ENCODE measurements at regions not wholly inside any gene's neighbourhood (a gene's known extent, or its start where the extent isn't known, plus 50 kb on each side); places are given as distances from the start of the nearest gene placed in this dataset.

DNA sequence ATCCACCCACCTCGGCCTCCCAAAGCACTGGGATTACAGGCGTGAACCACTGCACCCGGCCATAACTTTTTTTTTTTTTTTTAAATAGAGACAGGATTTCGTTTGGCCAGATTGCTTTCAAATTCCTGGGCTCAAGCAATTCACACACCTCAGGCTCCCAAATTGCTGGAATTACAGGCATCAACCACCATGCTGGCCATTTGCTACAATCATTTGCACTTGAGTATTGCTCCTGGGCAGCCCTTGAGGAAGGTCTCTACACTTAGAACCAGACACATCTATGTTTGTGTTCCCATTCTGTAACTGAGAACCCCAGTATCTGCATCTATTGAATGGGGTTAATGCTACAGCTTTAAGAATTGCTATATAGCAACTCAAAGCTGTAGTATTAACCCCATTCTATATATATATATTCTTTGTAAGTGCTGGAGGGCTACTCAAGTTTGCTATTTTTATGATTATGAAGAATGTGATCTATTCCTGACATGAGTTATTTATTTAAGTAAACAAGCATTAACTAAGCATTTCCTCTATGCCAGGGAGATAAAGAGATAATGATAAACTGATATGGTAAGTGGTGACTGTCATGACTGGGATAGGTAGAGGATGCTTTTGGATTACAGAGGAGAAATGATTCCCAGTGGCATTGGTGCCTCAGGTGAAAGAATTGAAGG, 496.5 kb upstream of the TNC start:
- no peak overlapping the region for H3K27ac Mint-ChIP-seq
- H3K9me3 Mint-ChIP-seq = peaks cover 4 to 6% of the 10 kb centered on the region in 2 donors
- no peak for TF ChIP-seq CTCF (IDR thresholded peaks at IDR 0.05)
- WGBS (ENCODE audit: insufficient coverage) = 82% methylated on average over 4 of the region's 4 CpGs
- Histone ChIP-seq H3K27me3 (ENCODE audit: control insufficient read depth, insufficient read depth, low read length) (no peaks in the 10 kb centered on the region), H3K36me3 (ENCODE audit: control insufficient read depth, insufficient read depth, low read length) (no peaks in the 10 kb centered on the region), H3K4me3 (ENCODE audit: low read length) (no peak overlapping the region), H3K4me1 (ENCODE audit: control insufficient read depth, insufficient read depth, low read length) (no peaks in the 10 kb centered on the region), H3K27ac (ENCODE audit: low read length) (no peak overlapping the region), H3K9me3 (ENCODE audit: control insufficient read depth, insufficient read depth, low read length) (no peaks in the 10 kb centered on the region)
- no peaks in the 10 kb centered on the region for H3K36me3 Mint-ChIP-seq
- ATAC-seq (no peak), DNase-seq (no peak)
- no peaks in the 10 kb centered on the region for H3K4me1 Mint-ChIP-seq
- intact Hi-C loops (cut with micrococcal nuclease) = no loop called here
- no peaks in the 10 kb centered on the region for H3K27me3 Mint-ChIP-seq (ENCODE audit: low read depth in 2 of 2)
- no peak overlapping the region for H3K4me3 Mint-ChIP-seq

GRCh38 chr9:115615000-115615401, 497.0 kb upstream of the TNC start:
- no peak for DNase-seq
- Histone ChIP-seq H3K4me3 (ENCODE audit: low read length) (no peak overlapping the region), H3K9me3 (ENCODE audit: control insufficient read depth, insufficient read depth, low read length) (no peaks in the 10 kb centered on the region), H3K27me3 (ENCODE audit: control insufficient read depth, insufficient read depth, low read length) (no peaks in the 10 kb centered on the region), H3K36me3 (ENCODE audit: control insufficient read depth, insufficient read depth, low read length) (no peaks in the 10 kb centered on the region), H3K4me1 (ENCODE audit: control insufficient read depth, insufficient read depth, low read length) (no peaks in the 10 kb centered on the region), H3K27ac (ENCODE audit: low read length) (no peak overlapping the region)
- Mint-ChIP-seq H3K27ac (no peak overlapping the region), H3K4me3 (no peak overlapping the region), H3K36me3 (no peaks in the 10 kb centered on the region), H3K27me3 (ENCODE audit: low read depth in 2 of 2) (no peaks in the 10 kb centered on the region), H3K9me3 (peaks cover 2 to 6% of the 10 kb centered on the region in 2 donors), H3K4me1 (no peaks in the 10 kb centered on the region)
- no peak for TF ChIP-seq CTCF (IDR thresholded peaks at IDR 0.05)
- WGBS (ENCODE audit: insufficient coverage) = 71% methylated on average over 1 of the region's 3 CpGs
- no peak for ATAC-seq
- intact Hi-C loops (cut with micrococcal nuclease) = no loop called here

- no peaks in the 10 kb centered on the region for H3K36me3 ChIP-seq (ENCODE audit: control insufficient read depth, insufficient read depth, low read length)
- no peak overlapping the region for H3K4me3 Mint-ChIP-seq
- H3K4me1 Mint-ChIP-seq = no peaks in the 10 kb centered on the region
- H3K9me3 ChIP-seq (ENCODE audit: control insufficient read depth, insufficient read depth, low read length) = no peaks in the 10 kb centered on the region
- WGBS (ENCODE audit: insufficient coverage) = 68% methylated on average over 3 of the region's 4 CpGs
- no peaks in the 10 kb centered on the region for H3K36me3 Mint-ChIP-seq
- no peak overlapping the region for H3K4me3 ChIP-seq (ENCODE audit: low read length)
- TF ChIP-seq CTCF (IDR thresholded peaks at IDR 0.05) = no peak
- intact Hi-C loops (cut with micrococcal nuclease) = no loop called here
- no peak for DNase-seq
- no peak overlapping the region for H3K27ac ChIP-seq (ENCODE audit: low read length)
- no peak overlapping the region for H3K27ac Mint-ChIP-seq
- ATAC-seq = no peak
- peaks cover 5 to 6% of the 10 kb centered on the region in 2 donors for H3K9me3 Mint-ChIP-seq
- H3K27me3 Mint-ChIP-seq (ENCODE audit: low read depth in 2 of 2) = no peaks in the 10 kb centered on the region
- H3K27me3 ChIP-seq (ENCODE audit: control insufficient read depth, insufficient read depth, low read length) = no peaks in the 10 kb centered on the region
- H3K4me1 ChIP-seq (ENCODE audit: control insufficient read depth, insufficient read depth, low read length) = no peaks in the 10 kb centered on the region
These were observed 498.1 kb upstream of the TNC start for GRCh38 chr9:115615821-115616665.

All from natural killer cell (primary cell).